Adrenal gland (tissue), 9 donors: ENCODE measurements at regions not wholly inside any gene's neighbourhood (a gene's known extent, or its start where the extent isn't known, plus 50 kb on each side); places are given as distances from the start of the nearest gene placed in this dataset.

Experiments
- DNase-seq, 7 donors: peaks; one replicate each; pipeline ENCODE4 v3.0.0-alpha.2; 2019 to 2020
- H3K27ac ChIP-seq, 5 donors: fragments of 200-600 bp; sonication (generic) in 4 of 5; 1 replicate in 3 of 5; 2 replicates in 2 of 5; pipeline versions ENCODE4 v1.5.1 to v1.8.0; 2016 to 2020; ENCODE audit warnings: mild to moderate bottlenecking in 1 of 5
- H3K27me3 ChIP-seq: fragments of 200-600 bp; 2 replicates; pipeline ENCODE4 v1.8.0; 2021
- H3K36me3 ChIP-seq, 2 donors: fragments of 200-600 bp; replicated peaks in 1 of 2; 1 replicate in 1 of 2; 2 replicates in 1 of 2; pipeline versions ENCODE4 v1.5.1 to v1.8.0; 2018 to 2022
- H3K4me1 ChIP-seq, 2 donors: fragments of 200-600 bp; replicated peaks in 1 of 2; 1 replicate in 1 of 2; 2 replicates in 1 of 2; pipeline versions ENCODE4 v1.5.1 to v1.8.0; 2018 to 2021
- H3K4me3 ChIP-seq, 4 donors: fragments of 200-600 bp; sonication (generic) in 3 of 4; one replicate each; pipeline ENCODE4 v1.5.1; 2016 to 2018
- H3K9me3 ChIP-seq, 3 donors: fragments of 200-600 bp; sonication (generic) in 1 of 3; replicated peaks in 1 of 3; 1 replicate in 2 of 3; 2 replicates in 1 of 3; pipeline versions ENCODE4 v1.5.1 to v1.8.0; 2016 to 2021
- POLR2A ChIP-seq, 2 donors: fragments of 450-650 bp; IDR thresholded peaks; one replicate each; pipeline ENCODE4 v1.6.1; 2017; ENCODE audit warnings: antibody characterized with exemption in 2 of 2, mild to moderate bottlenecking in 2 of 2, moderate library complexity in 1 of 2
- WGBS, 4 donors: extraction: QIAGEN DNeasy Blood & Tissue Kit in 2 of 4; methylation state at CpG; one replicate each; pipeline versions ENCODE4 v1.1.5 to v1.1.7; 2013 to 2017; 5-methylcytosine and 5-hydroxymethylcytosine counted together
- intact Hi-C, 2 donors: fragments of 100-400 bp; cut with DNase I; formaldehyde crosslinking; loops; one replicate each; pipeline versions ENCODE4 v1.14.1 to v1.15.0; 2022 to 2023
- TF ChIP-seq, protein P1 (sequence below), 6 experiments: fragments of 450-650 bp in 4 of 6; fragments of 200-600 bp in 2 of 6; sonication (generic) in 1 of 6; IDR thresholded peaks; 1 replicate in 5 of 6; 2 replicates in 1 of 6; pipeline versions ENCODE4 v1.5.1 to v1.8.0; 2016 to 2021; ENCODE audit warnings: antibody characterized with exemption in 6 of 6, mild to moderate bottlenecking in 2 of 6, moderate library complexity in 1 of 6
- donor health status: healthy with polysubstance abuse.
- donor health status: Bipolar disorder and iron deficiency.
- donor health status: DM: yes; HTN: yes; CAD: no.
- donor health status: DM: no; HTN: no; CAD: no.
- donor health status: DM: no; HTN: no; CAD: no.

- 60 to 72% (median 67%) methylated on average over 2 of the region's 2 CpGs for WGBS, 4 donors
- H3K9me3 ChIP-seq, result peaks cover 0 to 5% (median 0%) of the 10 kb centered on the region in 3 donors
- no peaks in the 10 kb centered on the region for H3K27me3 ChIP-seq
Measured at GRCh38 chr5:82905986-82906385, 171.2 kb downstream of the TMEM167A start.

GRCh38 chr5:82901281-82901888, 175.8 kb downstream of the TMEM167A start:
- intact Hi-C loops, result no loop called here
- TF ChIP-seq, protein P1, sequence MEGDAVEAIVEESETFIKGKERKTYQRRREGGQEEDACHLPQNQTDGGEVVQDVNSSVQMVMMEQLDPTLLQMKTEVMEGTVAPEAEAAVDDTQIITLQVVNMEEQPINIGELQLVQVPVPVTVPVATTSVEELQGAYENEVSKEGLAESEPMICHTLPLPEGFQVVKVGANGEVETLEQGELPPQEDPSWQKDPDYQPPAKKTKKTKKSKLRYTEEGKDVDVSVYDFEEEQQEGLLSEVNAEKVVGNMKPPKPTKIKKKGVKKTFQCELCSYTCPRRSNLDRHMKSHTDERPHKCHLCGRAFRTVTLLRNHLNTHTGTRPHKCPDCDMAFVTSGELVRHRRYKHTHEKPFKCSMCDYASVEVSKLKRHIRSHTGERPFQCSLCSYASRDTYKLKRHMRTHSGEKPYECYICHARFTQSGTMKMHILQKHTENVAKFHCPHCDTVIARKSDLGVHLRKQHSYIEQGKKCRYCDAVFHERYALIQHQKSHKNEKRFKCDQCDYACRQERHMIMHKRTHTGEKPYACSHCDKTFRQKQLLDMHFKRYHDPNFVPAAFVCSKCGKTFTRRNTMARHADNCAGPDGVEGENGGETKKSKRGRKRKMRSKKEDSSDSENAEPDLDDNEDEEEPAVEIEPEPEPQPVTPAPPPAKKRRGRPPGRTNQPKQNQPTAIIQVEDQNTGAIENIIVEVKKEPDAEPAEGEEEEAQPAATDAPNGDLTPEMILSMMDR (IDR thresholded peaks at IDR 0.05), result no peak
- TF ChIP-seq POLR2A (IDR thresholded peaks at IDR 0.05), result no peak
- no peak overlapping the region for H3K27ac ChIP-seq
- no peaks in the 10 kb centered on the region for H3K27me3 ChIP-seq
- DNase-seq, result no peak
- H3K4me3 ChIP-seq, result no peak overlapping the region
- no peaks in the 10 kb centered on the region for H3K36me3 ChIP-seq
- H3K4me1 ChIP-seq, result no peaks in the 10 kb centered on the region
- H3K9me3 ChIP-seq, result peaks cover 0 to 6% (median 0%) of the 10 kb centered on the region in 3 donors
- 87 to 93% (median 91%) methylated on average over 1 of the region's 1 CpG for WGBS, 4 donors

More at GRCh38 chr5:82905986-82906385, 171.2 kb downstream of the TMEM167A start:
- Histone ChIP-seq H3K36me3 (no peaks in the 10 kb centered on the region), H3K27ac (no peak overlapping the region), H3K4me3 (no peak overlapping the region), H3K4me1 (no peaks in the 10 kb centered on the region)
- TF ChIP-seq, protein P1 (IDR thresholded peaks at IDR 0.05), result no peak
- no peak for TF ChIP-seq POLR2A (IDR thresholded peaks at IDR 0.05)
- intact Hi-C loops, result no loop called here
- no peak for DNase-seq

DNA sequence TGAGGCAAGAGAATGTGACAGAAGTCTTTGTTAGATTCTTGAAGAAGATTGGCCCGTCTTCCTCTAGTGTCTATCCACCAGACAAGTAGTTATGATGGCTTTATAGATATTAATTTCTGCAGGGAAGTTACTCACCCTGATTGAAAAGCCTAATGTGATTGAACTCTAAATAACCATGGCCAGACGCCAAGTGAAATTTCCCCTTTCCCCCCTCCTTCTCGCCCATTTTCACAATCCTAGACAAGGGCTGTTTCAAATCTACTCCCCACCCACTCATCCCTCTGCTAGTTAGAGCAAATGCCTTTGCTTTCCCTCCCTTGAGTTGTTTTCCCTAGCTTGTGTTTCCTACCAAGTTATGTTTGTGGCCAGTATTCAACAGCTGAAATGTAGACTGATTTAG, 182.5 kb downstream of the TMEM167A start:
- no peaks in the 10 kb centered on the region for H3K4me1 ChIP-seq
- no peak for DNase-seq
- TF ChIP-seq, protein P1 (IDR thresholded peaks at IDR 0.05), result no peak
- no peak for TF ChIP-seq POLR2A (IDR thresholded peaks at IDR 0.05)
- no peaks in the 10 kb centered on the region for H3K9me3 ChIP-seq
- H3K27ac ChIP-seq, result no peak overlapping the region
- WGBS, 4 donors, result 46 to 65% (median 56%) methylated on average over 3 of the region's 3 CpGs
- no peaks in the 10 kb centered on the region for H3K36me3 ChIP-seq
- intact Hi-C loops, result no loop called here
- H3K4me3 ChIP-seq, result no peak overlapping the region
- no peaks in the 10 kb centered on the region for H3K27me3 ChIP-seq

- Histone ChIP-seq H3K4me1 (no peaks in the 10 kb centered on the region), H3K9me3 (no peaks in the 10 kb centered on the region), H3K27me3 (no peaks in the 10 kb centered on the region), H3K27ac (no peak overlapping the region), H3K36me3 (no peaks in the 10 kb centered on the region), H3K4me3 (no peak overlapping the region)
- WGBS, 4 donors, result 93 to 97% (median 96%) methylated on average over 1 of the region's 1 CpG
- no peak for DNase-seq
- intact Hi-C loops, result no loop called here
- no peak for TF ChIP-seq POLR2A (IDR thresholded peaks at IDR 0.05)
- TF ChIP-seq, protein P1 (IDR thresholded peaks at IDR 0.05), result no peak
Measured at GRCh38 chr5:82889088-82889487, 188.1 kb downstream of the TMEM167A start.
